ENCODE measurements at regions not wholly inside any gene's neighbourhood (a gene's known extent, or its start where the extent isn't known, plus 50 kb on each side); places are given as distances from the start of the nearest gene placed in this dataset.
"Not testable (repeated sequence)": the region's sequence is repeated elsewhere in the genome, so short reads cannot be mapped to it uniquely, and the experiment has no call there.

- no peak for DNase-seq (ENCODE audit: low read depth)
These were observed 124.4 kb upstream of the RNF32 start for GRCh38 chr7:156515911-156516790.

- no peak for DNase-seq (ENCODE audit: low read depth)
These were observed 125.7 kb upstream of the RNF32 start for GRCh38 chr7:156514851-156515250.

- no peak for DNase-seq (ENCODE audit: low read depth)
These were observed 129.1 kb upstream of the RNF32 start for GRCh38 chr7:156511426-156511825.

- no peak for DNase-seq (ENCODE audit: low read depth)
These were observed 129.6 kb upstream of the RNF32 start for GRCh38 chr7:156510966-156511365.

- DNase-seq (ENCODE audit: low read depth), result no peak
These were observed 131.4 kb upstream of the RNF32 start for GRCh38 chr7:156509216-156509615.

GRCh38 chr7:156505876-156506275, 134.7 kb upstream of the RNF32 start:
- DNase-seq (ENCODE audit: low read depth), result no peak

- no peak for DNase-seq (ENCODE audit: low read depth)
These were observed 135.7 kb upstream of the RNF32 start for GRCh38 chr7:156504687-156505545.

GRCh38 chr7:156504006-156504405, 136.6 kb upstream of the RNF32 start:
- no peak for DNase-seq (ENCODE audit: low read depth)

GRCh38 chr7:156503196-156503595, 137.4 kb upstream of the RNF32 start:
- no peak for DNase-seq (ENCODE audit: low read depth)

- not testable (repeated sequence) for DNase-seq (ENCODE audit: low read depth)
These were observed 138.8 kb upstream of the RNF32 start for GRCh38 chr7:156501815-156502214.

GRCh38 chr7:156499247-156499881, 141.2 kb upstream of the RNF32 start:
- DNase-seq (ENCODE audit: low read depth), result no peak

- no peak for DNase-seq (ENCODE audit: low read depth)
These were observed 142.6 kb upstream of the RNF32 start for GRCh38 chr7:156497776-156498509.

GRCh38 chr7:156496865-156497264, 143.7 kb upstream of the RNF32 start:
- DNase-seq (ENCODE audit: low read depth), result no peak

GRCh38 chr7:156496363-156496769, 144.2 kb upstream of the RNF32 start:
- no peak for DNase-seq (ENCODE audit: low read depth)

- no peak for DNase-seq (ENCODE audit: low read depth)
These were observed 145.6 kb upstream of the RNF32 start for GRCh38 chr7:156494960-156495359.

GRCh38 chr7:156493942-156494341, 146.6 kb upstream of the RNF32 start:
- no peak for DNase-seq (ENCODE audit: low read depth)

GRCh38 chr7:156492170-156492569, 148.4 kb upstream of the RNF32 start:
- DNase-seq (ENCODE audit: low read depth), result no peak

- no peak for DNase-seq (ENCODE audit: low read depth)
These were observed 149.1 kb upstream of the RNF32 start for GRCh38 chr7:156491435-156491834.

- no peak for DNase-seq (ENCODE audit: low read depth)
These were observed 150.4 kb upstream of the RNF32 start for GRCh38 chr7:156490021-156490800.

- DNase-seq (ENCODE audit: low read depth), result no peak
These were observed 152.6 kb upstream of the RNF32 start for GRCh38 chr7:156487811-156488533.
